GM12891 (cell line): ENCODE measurements at regions not wholly inside any gene's neighbourhood (a gene's known extent, or its start where the extent isn't known, plus 50 kb on each side); places are given as distances from the start of the nearest gene placed in this dataset.

Experiments used
- DNase-seq: peaks from one replicate; pipeline ENCODE4 v3.0.0; 2011; ENCODE audit warnings: low spot score; ENCODE audit not compliant: insufficient read length
- FAIRE-seq: peaks from 2 replicates; lab custom pipeline; 2011; peaks lifted over from hg19 to GRCh38; lab: Jason Lieb, UNC
- PAX5 ChIP-seq: IDR thresholded peaks from 2 replicates; pipeline ENCODE4 v1.6.1; 2011; ENCODE audit warnings: low read length, moderate library complexity, mild to moderate bottlenecking; ENCODE audit not compliant: insufficient read depth, severe bottlenecking
- POLR2A ChIP-seq: IDR thresholded peaks from 2 replicates; pipeline ENCODE4 v1.6.1; 2011; ENCODE audit warnings: low read depth, low read length, control low read depth
- POLR2AphosphoS5 ChIP-seq: IDR thresholded peaks from 2 replicates; pipeline ENCODE4 v1.6.1; 2011; ENCODE audit warnings: low read depth, low read length, control low read depth
- POU2F2 ChIP-seq: IDR thresholded peaks from 2 replicates; pipeline ENCODE4 v1.6.1; 2011; ENCODE audit warnings: low read depth, mild to moderate bottlenecking, control low read depth, low read length, moderate library complexity
- SPI1 ChIP-seq: IDR thresholded peaks from 2 replicates; pipeline ENCODE4 v1.6.1; 2011; ENCODE audit warnings: low read depth, low read length, control low read depth
- TAF1 ChIP-seq: IDR thresholded peaks from 2 replicates; pipeline ENCODE4 v1.6.1; 2011; ENCODE audit warnings: low read depth, low read length, control low read depth

GRCh38 chr9:108468364-108468763 lies 387.4 kb downstream of the ACTL7B start:
- FAIRE-seq: peak; percentile 31
- TF ChIP-seq POLR2AphosphoS5: no peak
- TF ChIP-seq POU2F2: peak; percentile 80
- no peak for TF ChIP-seq POLR2A
- no peak for TF ChIP-seq SPI1
- TF ChIP-seq PAX5: no peak
- no peak for DNase-seq

GRCh38 chr9:108467653-108468324 lies 388.0 kb downstream of the ACTL7B start:
- FAIRE-seq (no peak), DNase-seq (no peak)
- TF ChIP-seq SPI1: no peak
- TF ChIP-seq POLR2A: no peak
- TF ChIP-seq TAF1: no peak
- TF ChIP-seq PAX5: no peak
- TF ChIP-seq POU2F2: no peak
- no peak for TF ChIP-seq POLR2AphosphoS5

GRCh38 chr9:108467161-108467560 lies 388.6 kb downstream of the ACTL7B start:
- no peak for TF ChIP-seq POLR2A
- TF ChIP-seq SPI1: no peak
- no peak for TF ChIP-seq PAX5
- no peak for TF ChIP-seq TAF1
- TF ChIP-seq POLR2AphosphoS5: no peak
- TF ChIP-seq POU2F2: no peak
- DNase-seq (no peak), FAIRE-seq (no peak)

GRCh38 chr9:108466304-108466703 lies 389.5 kb downstream of the ACTL7B start:
- FAIRE-seq (no peak), DNase-seq (no peak)
- TF ChIP-seq SPI1 (no peak), POLR2AphosphoS5 (no peak), TAF1 (no peak), PAX5 (no peak), POLR2A (no peak), POU2F2 (no peak)

- TF ChIP-seq PAX5: no peak
- TF ChIP-seq SPI1: no peak
- no peak for TF ChIP-seq POLR2AphosphoS5
- no peak for TF ChIP-seq TAF1
- TF ChIP-seq POU2F2: no peak
- no peak for TF ChIP-seq POLR2A
- no peak for DNase-seq
- FAIRE-seq: no peak
These were observed 391.7 kb downstream of the ACTL7B start for GRCh38 chr9:108463932-108464606.

GRCh38 chr9:108456903-108457302 lies 398.9 kb downstream of the ACTL7B start:
- FAIRE-seq: no peak
- DNase-seq: no peak
- TF ChIP-seq TAF1: no peak
- TF ChIP-seq SPI1: no peak
- no peak for TF ChIP-seq POLR2A
- no peak for TF ChIP-seq POLR2AphosphoS5
- TF ChIP-seq POU2F2: no peak
- no peak for TF ChIP-seq PAX5

GRCh38 chr9:108445431-108446071 lies 410.2 kb downstream of the ACTL7B start:
- DNase-seq (no peak), FAIRE-seq (no peak)
- TF ChIP-seq POLR2A: no peak
- TF ChIP-seq TAF1: no peak
- no peak for TF ChIP-seq SPI1
- TF ChIP-seq POLR2AphosphoS5: no peak
- TF ChIP-seq POU2F2: no peak
- TF ChIP-seq PAX5: no peak

- FAIRE-seq (no peak), DNase-seq (no peak)
- no peak for TF ChIP-seq PAX5
- TF ChIP-seq POU2F2: no peak
- no peak for TF ChIP-seq TAF1
- no peak for TF ChIP-seq POLR2A
These were observed 411.1 kb downstream of the ACTL7B start for GRCh38 chr9:108444400-108445358.

GRCh38 chr9:108443741-108444140 lies 412.0 kb downstream of the ACTL7B start:
- FAIRE-seq: no peak
- TF ChIP-seq POLR2A: no peak
- no peak for TF ChIP-seq POU2F2
- no peak for TF ChIP-seq POLR2AphosphoS5
- TF ChIP-seq PAX5: no peak
- TF ChIP-seq SPI1: no peak
- TF ChIP-seq TAF1: no peak
- no peak for DNase-seq
